ENCODE measurements at regions not wholly inside any gene's neighbourhood (a gene's known extent, or its start where the extent isn't known, plus 50 kb on each side); places are given as distances from the start of the nearest gene placed in this dataset.
A peak's percentile ranks its signal among the peaks of the same experiment; 100 is the strongest.
"Not testable (repeated sequence)": the region's sequence is repeated elsewhere in the genome, so short reads cannot be mapped to it uniquely, and the experiment has no call there.

DNA sequence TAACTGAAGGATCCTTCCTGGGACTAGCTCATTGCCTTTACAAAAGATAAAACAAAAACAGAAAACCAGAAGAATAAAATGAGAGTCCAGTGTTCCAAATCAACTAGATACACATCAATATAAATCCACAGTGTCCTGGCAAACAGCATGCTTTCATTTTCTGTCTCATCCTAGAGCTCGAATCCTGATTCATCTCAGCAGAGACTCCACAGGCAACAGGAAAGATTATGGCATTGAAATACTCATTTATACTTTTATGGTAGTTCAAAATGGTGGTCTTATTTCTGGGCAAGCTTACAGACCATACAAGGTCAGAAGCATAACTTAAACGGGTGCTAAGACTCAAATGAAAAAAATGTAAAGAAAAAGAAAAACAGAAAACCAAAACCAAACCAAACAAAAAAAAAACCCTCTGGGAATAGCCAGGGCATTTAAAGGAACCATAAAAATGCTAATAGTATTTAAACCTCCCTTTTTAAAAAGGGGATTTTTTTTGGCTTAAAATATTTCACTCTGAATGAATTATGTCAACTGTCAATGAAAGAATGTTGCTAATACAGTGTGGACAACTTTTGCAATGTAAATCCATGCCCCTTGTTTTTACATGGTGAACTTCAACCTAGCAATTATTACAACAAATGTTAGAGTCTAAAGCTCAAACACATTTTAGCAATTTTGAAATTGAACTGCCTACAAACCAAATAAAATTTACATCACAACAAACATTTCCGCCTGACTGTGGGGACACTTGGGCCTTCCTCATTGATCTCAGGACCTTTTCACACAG is 57.9 kb downstream of the GPR101 start:
- no peak for DNase-seq (ENCODE audit: low read depth in 1 of 2, low spot score in 2 of 2)
- Histone ChIP-seq H3K4me1 (replicated peaks) (no peaks in the 10 kb centered on the region), H3K9me3 (replicated peaks) (no peaks in the 10 kb centered on the region), H3K4me3 (no peak overlapping the region), H3K27me3 (replicated peaks) (no peaks in the 10 kb centered on the region), H3K27ac (no peak overlapping the region), H3K36me3 (no peaks in the 10 kb centered on the region)

GRCh38 chrX:136967966-136968365 is 65.8 kb downstream of the GPR101 start:
- Histone ChIP-seq H3K27ac (no peak overlapping the region), H3K4me1 (replicated peaks) (no peaks in the 10 kb centered on the region), H3K27me3 (replicated peaks) (no peaks in the 10 kb centered on the region), H3K9me3 (replicated peaks) (no peaks in the 10 kb centered on the region), H3K4me3 (no peak overlapping the region), H3K36me3 (no peaks in the 10 kb centered on the region)
- no peak for DNase-seq (ENCODE audit: low read depth in 1 of 2, low spot score in 2 of 2)

DNA sequence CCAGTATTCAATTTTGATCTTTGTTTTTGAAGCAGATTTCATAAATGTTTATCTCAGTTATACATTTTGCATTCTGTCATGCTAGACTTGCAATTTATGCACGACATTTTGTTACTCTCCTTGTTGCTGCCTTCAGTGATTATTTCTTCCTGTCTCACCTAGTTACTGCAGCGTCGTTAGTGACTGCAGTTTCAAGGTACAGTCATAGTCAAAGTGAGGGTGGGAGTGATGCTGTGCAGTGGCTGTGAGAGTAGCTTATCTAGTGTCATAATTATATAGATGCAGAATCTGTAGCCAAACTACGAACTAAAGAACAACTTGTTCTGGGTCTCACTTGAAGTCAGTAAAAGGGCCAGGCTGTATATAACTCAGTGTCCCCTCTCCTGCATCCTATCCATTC is 69.8 kb downstream of the GPR101 start:
- no peaks in the 10 kb centered on the region for H3K4me1 ChIP-seq (replicated peaks)

GRCh38 chrX:136961594-136962135 is 72.1 kb downstream of the GPR101 start:
- no peaks in the 10 kb centered on the region for H3K9me3 ChIP-seq (replicated peaks)
- no peak overlapping the region for H3K27ac ChIP-seq
- no peaks in the 10 kb centered on the region for H3K4me1 ChIP-seq (replicated peaks)
- H3K36me3 ChIP-seq: no peaks in the 10 kb centered on the region
- H3K4me3 ChIP-seq: no peak overlapping the region
- no peak for DNase-seq (ENCODE audit: low read depth in 1 of 2, low spot score in 2 of 2)
- no peaks in the 10 kb centered on the region for H3K27me3 ChIP-seq (replicated peaks)

More for the DNA sequence above, 69.8 kb downstream of the GPR101 start:
- no peaks in the 10 kb centered on the region for H3K36me3 ChIP-seq
- DNase-seq (ENCODE audit: low read depth in 1 of 2, low spot score in 2 of 2): no peak
- no peaks in the 10 kb centered on the region for H3K9me3 ChIP-seq (replicated peaks)
- no peak overlapping the region for H3K4me3 ChIP-seq
- no peak overlapping the region for H3K27ac ChIP-seq
- H3K27me3 ChIP-seq (replicated peaks): no peaks in the 10 kb centered on the region

- H3K4me3 ChIP-seq: no peak overlapping the region
- H3K9me3 ChIP-seq (replicated peaks): no peaks in the 10 kb centered on the region
- no peak overlapping the region for H3K27ac ChIP-seq
- no peaks in the 10 kb centered on the region for H3K27me3 ChIP-seq (replicated peaks)
- no peaks in the 10 kb centered on the region for H3K36me3 ChIP-seq
- DNase-seq (ENCODE audit: low read depth in 1 of 2, low spot score in 2 of 2): peak in 1 of 2 experiments; percentile 3
- H3K4me1 ChIP-seq (replicated peaks): no peaks in the 10 kb centered on the region
Observed at GRCh38 chrX:136954930-136955329, 74.4 kb upstream of the RBMX start.

GRCh38 chrX:136953867-136954787 is 73.6 kb upstream of the RBMX start:
- Histone ChIP-seq H3K27ac (no peak overlapping the region), H3K9me3 (replicated peaks) (no peaks in the 10 kb centered on the region), H3K27me3 (replicated peaks) (no peaks in the 10 kb centered on the region), H3K4me1 (replicated peaks) (no peaks in the 10 kb centered on the region), H3K4me3 (no peak overlapping the region), H3K36me3 (no peaks in the 10 kb centered on the region)
- DNase-seq (ENCODE audit: low read depth in 1 of 2, low spot score in 2 of 2): peak; percentile 13 to 65

DNA sequence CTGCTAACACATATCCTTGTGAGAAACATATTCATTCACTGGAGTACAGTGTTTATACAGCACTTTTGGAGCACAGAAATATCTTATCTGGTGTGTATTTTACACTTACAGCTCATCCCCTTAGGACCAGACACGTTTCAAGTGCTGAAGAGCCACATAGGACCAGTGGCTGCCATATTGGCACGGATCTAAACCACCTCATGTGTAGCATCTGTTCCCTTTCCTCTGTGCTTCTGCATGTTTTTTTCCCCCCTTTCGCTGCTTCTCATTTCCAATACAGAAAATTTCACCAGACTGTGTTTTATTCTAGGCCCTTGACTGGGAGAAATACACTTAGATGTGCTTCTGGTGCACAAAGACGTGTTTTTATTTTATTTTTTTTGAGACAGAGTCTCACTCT is 69.7 kb upstream of the RBMX start:
- H3K9me3 ChIP-seq (replicated peaks): no peaks in the 10 kb centered on the region
- DNase-seq (ENCODE audit: low read depth in 1 of 2, low spot score in 2 of 2): no peak
- no peaks in the 10 kb centered on the region for H3K27me3 ChIP-seq (replicated peaks)
- H3K36me3 ChIP-seq: no peaks in the 10 kb centered on the region
- no peaks in the 10 kb centered on the region for H3K4me1 ChIP-seq (replicated peaks)
- H3K4me3 ChIP-seq: no peak overlapping the region
- H3K27ac ChIP-seq: no peak overlapping the region

DNA sequence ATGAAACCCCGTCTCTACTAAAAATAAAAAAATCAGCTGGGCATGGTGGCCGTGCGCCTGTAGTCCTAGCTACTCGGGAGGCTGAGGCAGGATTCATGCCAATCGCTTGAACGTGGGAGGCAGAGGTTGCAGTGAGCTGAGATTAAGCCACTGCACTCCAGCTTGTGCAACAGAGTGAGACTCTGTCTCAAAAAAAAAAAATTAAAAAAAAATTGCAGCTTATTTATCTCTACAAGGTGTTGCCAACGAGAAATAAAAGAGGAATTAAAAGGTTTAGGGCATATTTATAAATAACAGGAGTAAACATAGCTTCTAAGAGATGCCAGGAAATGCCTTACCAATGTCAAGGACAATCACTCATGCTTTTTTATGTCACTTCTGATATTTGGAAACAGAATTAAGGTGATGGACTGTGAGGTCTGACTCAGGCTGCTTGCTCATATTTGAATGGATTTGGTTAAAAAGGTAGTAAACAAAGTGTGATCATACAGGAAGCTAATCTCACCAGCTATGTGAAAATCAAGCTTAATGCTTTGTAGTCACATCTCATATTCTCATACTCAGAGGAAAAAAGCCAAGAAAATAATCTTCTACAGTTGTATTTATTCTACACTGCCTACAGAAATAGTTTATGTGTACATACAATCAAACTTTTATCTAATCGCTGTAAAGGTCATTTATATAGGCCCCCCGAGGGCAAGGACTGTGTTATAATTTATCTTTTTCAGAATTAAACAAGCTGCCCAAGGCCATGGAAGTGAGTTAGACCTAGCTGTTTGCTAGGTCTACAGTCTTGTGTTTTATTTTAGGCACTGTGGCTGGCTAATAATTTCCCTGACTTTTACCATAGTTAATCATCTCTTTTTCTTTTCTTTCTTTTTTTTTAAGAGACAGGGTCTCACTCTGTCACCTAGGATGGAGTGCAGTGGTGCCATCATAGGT is 61.1 kb upstream of the RBMX start:
- Histone ChIP-seq H3K4me1 (replicated peaks) (no peaks in the 10 kb centered on the region), H3K4me3 (no peak overlapping the region), H3K27me3 (replicated peaks) (no peaks in the 10 kb centered on the region), H3K27ac (no peak overlapping the region), H3K9me3 (replicated peaks) (no peaks in the 10 kb centered on the region), H3K36me3 (no peaks in the 10 kb centered on the region)
- DNase-seq (ENCODE audit: low read depth in 1 of 2, low spot score in 2 of 2): no peak

- no peak overlapping the region for H3K4me3 ChIP-seq
- no peaks in the 10 kb centered on the region for H3K27me3 ChIP-seq (replicated peaks)
- no peak overlapping the region for H3K27ac ChIP-seq
- H3K36me3 ChIP-seq: no peaks in the 10 kb centered on the region
- DNase-seq (ENCODE audit: low read depth in 1 of 2, low spot score in 2 of 2): no peak
- no peaks in the 10 kb centered on the region for H3K4me1 ChIP-seq (replicated peaks)
- no peaks in the 10 kb centered on the region for H3K9me3 ChIP-seq (replicated peaks)
Observed at GRCh38 chrX:136936183-136936549, 55.6 kb upstream of the RBMX start.

DNA sequence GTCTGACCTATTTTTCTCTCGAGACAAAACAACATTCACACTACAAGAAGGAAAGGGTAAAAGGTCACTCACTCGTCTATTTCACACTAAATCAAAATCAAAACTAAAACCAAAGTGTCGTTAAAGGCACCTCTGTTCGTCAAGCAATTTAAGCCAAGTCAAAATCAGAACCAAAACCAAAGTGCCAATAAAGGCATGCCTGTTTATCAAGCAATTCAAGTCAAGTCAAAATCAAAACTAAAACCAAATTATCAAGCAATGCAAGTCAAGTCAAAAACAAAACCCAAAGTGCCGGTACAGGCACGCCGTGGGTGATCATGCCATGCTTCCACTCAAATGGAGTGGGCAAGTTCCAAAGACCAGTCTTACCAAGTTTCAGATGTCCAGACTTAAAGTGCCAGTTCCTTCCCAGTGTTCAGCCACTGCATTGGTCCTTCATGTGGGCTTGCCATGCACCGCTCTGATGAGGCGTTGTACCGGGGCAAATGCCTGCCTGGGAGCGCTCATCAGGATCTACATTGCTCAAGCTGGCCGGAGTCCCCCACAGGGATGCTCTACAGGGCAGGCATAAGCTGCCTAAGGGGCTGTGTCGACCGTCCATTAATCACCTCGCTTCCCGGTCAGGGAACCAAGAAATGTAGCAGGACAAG is 55.1 kb upstream of the RBMX start:
- not testable (repeated sequence) for H3K27ac ChIP-seq; H3K9me3 ChIP-seq (replicated peaks); H3K4me3 ChIP-seq; H3K36me3 ChIP-seq; DNase-seq (ENCODE audit: low read depth in 1 of 2, low spot score in 2 of 2); H3K4me1 ChIP-seq (replicated peaks); H3K27me3 ChIP-seq (replicated peaks)

DNA sequence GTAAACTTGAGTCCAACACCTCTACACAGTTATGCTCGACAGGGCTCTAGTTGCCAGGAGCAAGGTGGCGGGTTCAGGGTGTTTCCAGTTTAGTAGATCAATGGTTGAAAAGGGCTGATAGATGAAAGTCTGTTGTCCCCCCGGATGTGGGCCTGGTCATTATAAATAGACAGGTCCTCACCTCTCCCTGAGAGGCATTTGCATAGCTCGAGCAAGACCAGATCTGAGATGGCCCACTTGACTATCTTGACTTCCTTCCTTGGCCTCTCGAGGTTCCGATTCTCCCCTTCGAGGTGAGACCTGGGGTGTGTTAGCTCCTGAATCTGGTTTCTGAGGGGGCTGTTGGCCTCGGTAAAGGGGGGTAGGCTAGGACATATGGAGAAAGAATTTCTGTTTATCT is 54.1 kb upstream of the RBMX start:
- DNase-seq (ENCODE audit: low read depth in 1 of 2, low spot score in 2 of 2); H3K9me3 ChIP-seq (replicated peaks); H3K4me3 ChIP-seq; H3K36me3 ChIP-seq; H3K27me3 ChIP-seq (replicated peaks); H3K4me1 ChIP-seq (replicated peaks); H3K27ac ChIP-seq: not testable (repeated sequence)

- Histone ChIP-seq H3K4me1 (replicated peaks) (no peaks in the 10 kb centered on the region), H3K36me3 (no peaks in the 10 kb centered on the region), H3K4me3 (no peak overlapping the region), H3K9me3 (replicated peaks) (no peaks in the 10 kb centered on the region), H3K27ac (no peak overlapping the region), H3K27me3 (replicated peaks) (no peaks in the 10 kb centered on the region)
- DNase-seq (ENCODE audit: low read depth in 1 of 2, low spot score in 2 of 2): no peak
Observed at GRCh38 chrX:136933611-136934145, 53.2 kb upstream of the RBMX start.

DNA sequence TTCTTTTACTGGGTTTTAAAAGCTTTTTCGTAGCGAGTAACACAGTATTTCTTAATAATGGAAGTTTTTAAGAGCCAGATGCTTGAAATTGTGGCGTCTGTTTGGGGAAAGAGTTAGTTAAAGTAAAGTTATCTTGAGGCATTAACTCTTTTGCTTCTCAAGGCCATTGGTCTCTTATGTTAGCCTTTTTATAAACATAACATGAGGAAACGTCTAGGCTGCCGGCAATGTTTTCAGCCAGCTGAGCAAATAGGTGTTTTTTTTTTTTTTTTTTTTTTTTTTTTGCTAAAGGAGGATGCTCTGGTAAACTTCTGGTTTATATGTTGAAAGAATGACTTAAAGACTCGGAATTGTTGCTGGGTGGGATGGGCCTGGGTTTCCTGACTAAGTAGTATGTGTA is 51.1 kb upstream of the RBMX start:
- no peak for DNase-seq (ENCODE audit: low read depth in 1 of 2, low spot score in 2 of 2)
- Histone ChIP-seq H3K27ac (no peak overlapping the region), H3K4me1 (replicated peaks) (no peaks in the 10 kb centered on the region), H3K9me3 (replicated peaks) (no peaks in the 10 kb centered on the region), H3K4me3 (no peak overlapping the region), H3K27me3 (replicated peaks) (no peaks in the 10 kb centered on the region), H3K36me3 (no peaks in the 10 kb centered on the region)

Measured in SJSA1 (cell line).